Neural crest cell (in vitro differentiated cells): ENCODE measurements at regions not wholly inside any gene's neighbourhood (a gene's known extent, or its start where the extent isn't known, plus 50 kb on each side); places are given as distances from the start of the nearest gene placed in this dataset.
"Not testable (repeated sequence)": the region's sequence is repeated elsewhere in the genome, so short reads cannot be mapped to it uniquely, and the experiment has no call there.

Experiments used
- DNase-seq: peaks from one replicate; pipeline ENCODE4 v3.0.0; 2021; ENCODE audit warnings: low read depth, mixed read lengths, low spot score
- H3K27ac Mint-ChIP-seq: one replicate; pipeline ENCODE4 v1.8.0; 2021; ENCODE audit warnings: mild to moderate bottlenecking, mixed read lengths; ENCODE audit not compliant: unreplicated experiment
- H3K27me3 Mint-ChIP-seq: 2 replicates; pipeline ENCODE4 v1.8.0; 2021; ENCODE audit warnings: low read depth, mild to moderate bottlenecking, mixed read lengths
- H3K36me3 Mint-ChIP-seq: 2 replicates; pipeline ENCODE4 v1.8.0; 2021; ENCODE audit warnings: low read depth, mild to moderate bottlenecking, mixed read lengths
- H3K4me1 Mint-ChIP-seq: 2 replicates; pipeline ENCODE4 v1.8.0; 2021; ENCODE audit warnings: mixed read lengths
- H3K4me3 Mint-ChIP-seq: one replicate; pipeline ENCODE4 v1.8.0; 2021; ENCODE audit warnings: mild to moderate bottlenecking, mixed read lengths
- H3K9me3 Mint-ChIP-seq: 2 replicates; pipeline ENCODE4 v1.8.0; 2021; ENCODE audit warnings: mixed read lengths
- CTCF ChIP-seq: fragments of 200-600 bp; sonication (generic); conservative IDR thresholded peaks from 2 replicates; pipeline ENCODE4 v1.5.0; 2021; ENCODE audit warnings: antibody characterized with exemption, mild to moderate bottlenecking

- H3K27me3 Mint-ChIP-seq = peaks cover 5% of the 10 kb centered on the region
- DNase-seq = no peak
- H3K9me3 Mint-ChIP-seq = no peaks in the 10 kb centered on the region
- peaks cover 4% of the 10 kb centered on the region for H3K4me1 Mint-ChIP-seq
- no peaks in the 10 kb centered on the region for H3K36me3 Mint-ChIP-seq
- no peak for TF ChIP-seq CTCF
- no peak overlapping the region for H3K4me3 Mint-ChIP-seq
- H3K27ac Mint-ChIP-seq = no peak overlapping the region
Measured at GRCh38 chr15:62323353-62323890, 158.3 kb upstream of the C2CD4B start.

- DNase-seq = no peak
- peaks cover 4% of the 10 kb centered on the region for H3K4me1 Mint-ChIP-seq
- no peak overlapping the region for H3K27ac Mint-ChIP-seq
- TF ChIP-seq CTCF = no peak
- no peaks in the 10 kb centered on the region for H3K36me3 Mint-ChIP-seq
- peaks cover 5% of the 10 kb centered on the region for H3K27me3 Mint-ChIP-seq
- no peaks in the 10 kb centered on the region for H3K9me3 Mint-ChIP-seq
- no peak overlapping the region for H3K4me3 Mint-ChIP-seq
Measured at GRCh38 chr15:62324382-62324781, 159.3 kb upstream of the C2CD4B start.

- Mint-ChIP-seq H3K9me3 (no peaks in the 10 kb centered on the region), H3K36me3 (no peaks in the 10 kb centered on the region), H3K27me3 (peaks cover 3% of the 10 kb centered on the region), H3K27ac (no peak overlapping the region), H3K4me3 (no peak overlapping the region), H3K4me1 (peaks cover 4% of the 10 kb centered on the region)
- no peak for DNase-seq
- no peak for TF ChIP-seq CTCF
Measured at GRCh38 chr15:62325597-62325996, 160.5 kb upstream of the C2CD4B start.

- peaks cover 3% of the 10 kb centered on the region for H3K27me3 Mint-ChIP-seq
- TF ChIP-seq CTCF = no peak
- no peaks in the 10 kb centered on the region for H3K9me3 Mint-ChIP-seq
- no peak overlapping the region for H3K27ac Mint-ChIP-seq
- no peaks in the 10 kb centered on the region for H3K36me3 Mint-ChIP-seq
- no peak for DNase-seq
- H3K4me3 Mint-ChIP-seq = no peak overlapping the region
- peaks cover 4% of the 10 kb centered on the region for H3K4me1 Mint-ChIP-seq
Measured at GRCh38 chr15:62326460-62327011, 161.5 kb upstream of the C2CD4B start.

GRCh38 chr15:62327406-62327805, 162.3 kb upstream of the C2CD4B start:
- H3K27me3 Mint-ChIP-seq = peaks cover 3% of the 10 kb centered on the region
- DNase-seq = no peak
- H3K36me3 Mint-ChIP-seq = no peaks in the 10 kb centered on the region
- peaks cover 4% of the 10 kb centered on the region for H3K4me1 Mint-ChIP-seq
- no peak overlapping the region for H3K27ac Mint-ChIP-seq
- H3K9me3 Mint-ChIP-seq = no peaks in the 10 kb centered on the region
- H3K4me3 Mint-ChIP-seq = no peak overlapping the region
- no peak for TF ChIP-seq CTCF

- not testable (repeated sequence) for H3K27ac Mint-ChIP-seq, H3K27me3 Mint-ChIP-seq, H3K36me3 Mint-ChIP-seq, DNase-seq, H3K9me3 Mint-ChIP-seq, H3K4me1 Mint-ChIP-seq, H3K4me3 Mint-ChIP-seq
Measured at GRCh38 chr15:62332472-62332871, 167.4 kb upstream of the C2CD4B start.
